ENCODE measurements at regions not wholly inside any gene's neighbourhood (a gene's known extent, or its start where the extent isn't known, plus 50 kb on each side); places are given as distances from the start of the nearest gene placed in this dataset.

DNA sequence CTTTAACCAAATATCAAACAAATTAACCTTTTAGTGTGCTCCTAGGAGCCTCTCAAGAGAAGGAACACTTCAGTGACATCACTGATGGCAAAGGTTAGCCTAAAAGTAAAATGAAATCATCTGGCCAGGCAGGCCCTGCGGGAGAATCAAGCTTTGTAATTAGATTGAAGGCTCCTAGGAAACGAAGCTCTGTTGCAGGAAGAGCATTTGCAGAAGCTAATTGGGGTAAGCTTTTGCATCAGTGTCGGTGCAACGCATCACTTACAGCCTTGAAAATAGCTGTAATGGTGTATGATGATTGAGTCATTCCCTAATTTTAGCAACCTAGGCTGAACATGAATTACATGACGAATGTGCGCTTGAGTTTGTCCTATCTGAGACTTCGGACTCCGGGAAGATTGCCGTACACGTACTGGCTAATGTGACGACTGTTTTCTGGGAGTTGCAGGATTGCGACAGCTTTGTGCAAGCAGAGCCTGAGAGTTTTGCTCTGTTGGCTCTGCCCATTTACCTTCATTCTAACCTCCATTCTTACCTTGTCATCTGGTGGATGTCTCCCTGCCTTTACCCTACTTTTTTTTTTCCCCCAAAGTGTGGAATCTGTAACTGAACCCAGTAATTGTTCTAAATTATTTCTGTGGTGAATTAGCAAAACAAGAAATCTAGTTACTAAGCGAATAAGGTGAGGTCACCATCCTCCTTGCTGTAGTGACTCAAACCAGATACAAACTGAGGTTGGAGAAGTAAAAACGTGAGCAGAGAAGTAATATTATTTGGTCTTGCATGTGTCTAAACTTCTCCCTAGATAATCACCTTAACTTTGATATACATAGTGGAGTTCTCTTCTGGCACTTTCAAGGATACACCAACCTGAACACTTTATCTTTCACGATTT, 675.9 kb upstream of the CITED2 start:
- Histone ChIP-seq H3K4me2 (no peak overlapping the region), H3K27me3 (ENCODE audit: insufficient read depth, low read depth) (no peaks in the 10 kb centered on the region), H4K20me1 (ENCODE audit: insufficient read depth) (no peaks in the 10 kb centered on the region), H3K4me3 (no peak overlapping the region), H3F3A (ENCODE audit: insufficient read depth, low read depth) (no peaks in the 10 kb centered on the region), H3K79me2 (ENCODE audit: low read depth) (no peaks in the 10 kb centered on the region), H3K36me3 (ENCODE audit: low read depth) (no peaks in the 10 kb centered on the region), H3K9me3 (ENCODE audit: insufficient read depth, low read depth) (no peaks in the 10 kb centered on the region), H3K9me2 (ENCODE audit: insufficient read depth) (no peaks in the 10 kb centered on the region), H3K27ac (no peak overlapping the region), H2AFZ (no peak overlapping the region), H3K4me1 (replicated peaks; ENCODE audit: insufficient read depth) (peaks cover 13% of the 10 kb centered on the region)
- POLR2A ChIA-PET (ENCODE audit: unreplicated experiment): no interaction called here
- CTCF ChIA-PET: no interaction called here
- no TSS peak for BruUV-seq (replicated peaks)
- intact Hi-C loops (cut with micrococcal nuclease; ENCODE audit: unreplicated experiment): no loop called here
- TF ChIP-seq, protein P1, sequence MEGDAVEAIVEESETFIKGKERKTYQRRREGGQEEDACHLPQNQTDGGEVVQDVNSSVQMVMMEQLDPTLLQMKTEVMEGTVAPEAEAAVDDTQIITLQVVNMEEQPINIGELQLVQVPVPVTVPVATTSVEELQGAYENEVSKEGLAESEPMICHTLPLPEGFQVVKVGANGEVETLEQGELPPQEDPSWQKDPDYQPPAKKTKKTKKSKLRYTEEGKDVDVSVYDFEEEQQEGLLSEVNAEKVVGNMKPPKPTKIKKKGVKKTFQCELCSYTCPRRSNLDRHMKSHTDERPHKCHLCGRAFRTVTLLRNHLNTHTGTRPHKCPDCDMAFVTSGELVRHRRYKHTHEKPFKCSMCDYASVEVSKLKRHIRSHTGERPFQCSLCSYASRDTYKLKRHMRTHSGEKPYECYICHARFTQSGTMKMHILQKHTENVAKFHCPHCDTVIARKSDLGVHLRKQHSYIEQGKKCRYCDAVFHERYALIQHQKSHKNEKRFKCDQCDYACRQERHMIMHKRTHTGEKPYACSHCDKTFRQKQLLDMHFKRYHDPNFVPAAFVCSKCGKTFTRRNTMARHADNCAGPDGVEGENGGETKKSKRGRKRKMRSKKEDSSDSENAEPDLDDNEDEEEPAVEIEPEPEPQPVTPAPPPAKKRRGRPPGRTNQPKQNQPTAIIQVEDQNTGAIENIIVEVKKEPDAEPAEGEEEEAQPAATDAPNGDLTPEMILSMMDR (conservative IDR thresholded peaks at IDR 0.05): no peak
- TF ChIP-seq EZH2 (IDR thresholded peaks at IDR 0.05; ENCODE audit: low read depth): no peak
- no peak for DNase-seq

DNA sequence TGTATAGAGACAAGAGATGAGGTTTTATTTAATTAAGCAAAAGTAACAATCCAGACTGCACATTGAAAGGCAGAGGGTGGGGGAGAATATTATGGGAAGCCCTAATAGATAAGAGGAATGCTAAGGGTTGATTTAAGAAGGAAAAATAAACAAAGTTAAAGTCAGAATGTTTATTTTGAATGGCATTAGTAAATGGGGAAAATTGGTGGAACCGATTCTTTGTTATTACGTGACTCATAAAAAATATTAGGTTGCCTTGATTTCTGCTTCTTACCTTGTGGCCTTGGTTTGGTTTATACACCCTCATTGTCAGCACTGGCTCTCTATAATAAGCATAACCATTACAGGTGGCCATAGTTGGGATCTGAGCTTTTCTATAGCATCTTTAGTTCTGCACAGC, 674.8 kb upstream of the CITED2 start:
- Histone ChIP-seq H3K4me3 (no peak overlapping the region), H3K27ac (no peak overlapping the region), H3K27me3 (ENCODE audit: insufficient read depth, low read depth) (no peaks in the 10 kb centered on the region), H3K9me2 (ENCODE audit: insufficient read depth) (no peaks in the 10 kb centered on the region), H3K4me1 (replicated peaks; ENCODE audit: insufficient read depth) (peaks cover 22% of the 10 kb centered on the region), H3K36me3 (ENCODE audit: low read depth) (no peaks in the 10 kb centered on the region), H2AFZ (no peak overlapping the region), H4K20me1 (ENCODE audit: insufficient read depth) (no peaks in the 10 kb centered on the region), H3F3A (ENCODE audit: insufficient read depth, low read depth) (peaks cover 1% of the 10 kb centered on the region; the same call in 1 of the 2 replicates), H3K9me3 (ENCODE audit: insufficient read depth, low read depth) (no peaks in the 10 kb centered on the region), H3K79me2 (ENCODE audit: low read depth) (no peaks in the 10 kb centered on the region), H3K4me2 (no peak overlapping the region)
- BruUV-seq (replicated peaks): no TSS peak
- POLR2A ChIA-PET (ENCODE audit: unreplicated experiment): no interaction called here
- CTCF ChIA-PET: no interaction called here
- DNase-seq: no peak
- intact Hi-C loops (cut with micrococcal nuclease; ENCODE audit: unreplicated experiment): no loop called here
- no peak for TF ChIP-seq EZH2 (IDR thresholded peaks at IDR 0.05; ENCODE audit: low read depth)
- TF ChIP-seq, protein P1 (conservative IDR thresholded peaks at IDR 0.05): no peak

DNA sequence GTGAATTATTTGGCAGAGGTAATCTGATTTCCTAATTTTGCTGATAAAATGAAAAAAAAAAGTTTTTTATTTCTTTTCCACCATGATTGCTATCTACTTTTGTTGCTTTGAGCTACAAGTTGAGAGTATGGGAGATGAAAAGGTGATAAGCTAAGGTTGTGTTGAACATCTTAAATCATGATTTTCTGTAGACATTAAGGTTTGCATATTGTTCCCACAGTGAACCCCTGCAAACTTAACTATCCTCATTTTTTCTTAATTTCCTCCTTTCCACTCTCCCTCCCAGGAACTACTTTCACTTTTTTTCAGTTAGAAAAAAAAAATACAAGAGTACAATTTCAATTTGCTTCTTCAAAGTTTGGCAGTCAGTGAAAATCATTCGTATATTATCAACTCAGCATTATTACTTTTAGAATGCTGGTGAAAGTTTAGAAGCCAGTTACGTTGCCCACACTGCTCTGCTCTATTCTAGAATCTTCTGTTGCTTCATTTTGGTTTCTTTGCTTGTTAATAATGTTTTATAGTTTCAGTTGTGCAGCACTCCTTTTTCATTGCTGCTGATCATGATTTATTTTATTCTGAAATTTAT, 673.8 kb upstream of the CITED2 start:
- H3K79me2 ChIP-seq (ENCODE audit: low read depth): no peaks in the 10 kb centered on the region
- no peaks in the 10 kb centered on the region for H3K27me3 ChIP-seq (ENCODE audit: insufficient read depth, low read depth)
- no peaks in the 10 kb centered on the region for H4K20me1 ChIP-seq (ENCODE audit: insufficient read depth)
- H3K9me3 ChIP-seq (ENCODE audit: insufficient read depth, low read depth): no peaks in the 10 kb centered on the region
- no TSS peak for BruUV-seq (replicated peaks)
- no peaks in the 10 kb centered on the region for H3K36me3 ChIP-seq (ENCODE audit: low read depth)
- peaks cover 11% of the 10 kb centered on the region; the same call in 1 of the 2 replicates for H3F3A ChIP-seq (ENCODE audit: insufficient read depth, low read depth)
- peaks cover 31% of the 10 kb centered on the region for H3K4me1 ChIP-seq (replicated peaks; ENCODE audit: insufficient read depth)
- no peak for DNase-seq
- H3K4me2 ChIP-seq: no peak overlapping the region
- no peak overlapping the region for H2AFZ ChIP-seq
- no peak for TF ChIP-seq EZH2 (IDR thresholded peaks at IDR 0.05; ENCODE audit: low read depth)
- TF ChIP-seq, protein P1 (conservative IDR thresholded peaks at IDR 0.05): no peak
- ChIA-PET CTCF (no interaction called here), POLR2A (ENCODE audit: unreplicated experiment) (no interaction called here)
- intact Hi-C loops (cut with micrococcal nuclease; ENCODE audit: unreplicated experiment): no loop called here
- H3K4me3 ChIP-seq: no peak overlapping the region
- no peaks in the 10 kb centered on the region for H3K9me2 ChIP-seq (ENCODE audit: insufficient read depth)
- no peak overlapping the region for H3K27ac ChIP-seq

Data from PC-9 (cell line).